ENCODE measurements at regions not wholly inside any gene's neighbourhood (a gene's known extent, or its start where the extent isn't known, plus 50 kb on each side); places are given as distances from the start of the nearest gene placed in this dataset.

DNA sequence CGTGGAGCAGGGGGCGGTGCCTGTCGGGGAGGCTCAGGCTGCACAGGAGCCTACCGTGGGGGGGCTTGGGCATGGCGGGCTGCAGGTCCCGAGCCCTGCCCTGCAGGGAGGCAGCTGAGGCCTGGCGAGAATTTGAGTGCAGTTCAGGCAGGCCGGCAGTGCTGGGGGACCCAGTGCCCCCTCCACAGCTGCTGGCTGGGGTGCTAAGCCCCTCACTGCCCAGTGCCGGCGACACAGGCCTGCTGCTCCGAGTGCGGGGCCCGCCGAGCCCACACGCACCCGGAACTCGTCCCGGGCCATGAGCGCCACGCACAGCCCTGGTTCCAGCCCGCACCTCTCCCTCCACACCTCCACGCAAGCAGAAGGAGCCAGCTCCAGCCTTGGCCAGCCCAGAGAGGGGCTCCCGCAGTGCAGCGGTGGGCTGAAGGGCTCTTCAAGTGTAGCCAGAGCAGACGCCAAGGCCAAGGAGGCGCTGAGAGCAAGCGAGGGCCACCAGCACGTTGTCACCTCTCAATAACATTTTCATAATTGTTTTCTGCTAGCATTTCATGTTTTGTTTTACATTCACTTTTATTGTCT lies 1378.9 kb upstream of the CELF4 start:
- no peak overlapping the region for H3K9ac ChIP-seq (ENCODE audit: low read depth in 1 of 2, low read length in 2 of 2)
- H3K9me3 ChIP-seq (ENCODE audit: control insufficient read depth in 2 of 2, low read length in 2 of 2): peaks cover 2% of the 10 kb centered on the region in 2 donors
- no peaks in the 10 kb centered on the region for H3K36me3 ChIP-seq (ENCODE audit: control insufficient read depth in 2 of 2, insufficient read depth in 2 of 2, low read length in 2 of 2)
- H3K27ac ChIP-seq (ENCODE audit: low read depth in 2 of 2, low read length in 2 of 2): no peak overlapping the region
- no peaks in the 10 kb centered on the region for H3K27me3 ChIP-seq (ENCODE audit: control insufficient read depth in 2 of 2, insufficient read depth in 2 of 2, low read length in 2 of 2)
- H3K4me1 ChIP-seq (ENCODE audit: control insufficient read depth in 2 of 2, insufficient read depth in 2 of 2, low read length in 2 of 2): no peaks in the 10 kb centered on the region
- H3K4me3 ChIP-seq (ENCODE audit: low read length in 2 of 2): no peak overlapping the region

GRCh38 chr18:38941711-38942561 lies 1376.3 kb upstream of the CELF4 start:
- peaks cover 2% of the 10 kb centered on the region in 2 donors for H3K9me3 ChIP-seq (ENCODE audit: control insufficient read depth in 2 of 2, low read length in 2 of 2)
- no peaks in the 10 kb centered on the region for H3K27me3 ChIP-seq (ENCODE audit: control insufficient read depth in 2 of 2, insufficient read depth in 2 of 2, low read length in 2 of 2)
- H3K36me3 ChIP-seq (ENCODE audit: control insufficient read depth in 2 of 2, insufficient read depth in 2 of 2, low read length in 2 of 2): no peaks in the 10 kb centered on the region
- H3K4me1 ChIP-seq (ENCODE audit: control insufficient read depth in 2 of 2, insufficient read depth in 2 of 2, low read length in 2 of 2): no peaks in the 10 kb centered on the region
- H3K27ac ChIP-seq (ENCODE audit: low read depth in 2 of 2, low read length in 2 of 2): no peak overlapping the region
- peak overlapping the region in 1 of 2 donors; percentile 62 for H3K4me3 ChIP-seq (ENCODE audit: low read length in 2 of 2)
- H3K9ac ChIP-seq (ENCODE audit: low read depth in 1 of 2, low read length in 2 of 2): no peak overlapping the region

GRCh38 chr18:38940863-38941531 lies 1375.4 kb upstream of the CELF4 start:
- Histone ChIP-seq H3K9ac (ENCODE audit: low read depth in 1 of 2, low read length in 2 of 2) (no peak overlapping the region), H3K9me3 (ENCODE audit: control insufficient read depth in 2 of 2, low read length in 2 of 2) (peaks cover 2% of the 10 kb centered on the region in 2 donors), H3K4me3 (ENCODE audit: low read length in 2 of 2) (peak overlapping the region in 1 of 2 donors; percentile 62), H3K27ac (ENCODE audit: low read depth in 2 of 2, low read length in 2 of 2) (no peak overlapping the region), H3K4me1 (ENCODE audit: control insufficient read depth in 2 of 2, insufficient read depth in 2 of 2, low read length in 2 of 2) (no peaks in the 10 kb centered on the region), H3K36me3 (ENCODE audit: control insufficient read depth in 2 of 2, insufficient read depth in 2 of 2, low read length in 2 of 2) (no peaks in the 10 kb centered on the region), H3K27me3 (ENCODE audit: control insufficient read depth in 2 of 2, insufficient read depth in 2 of 2, low read length in 2 of 2) (no peaks in the 10 kb centered on the region)

DNA sequence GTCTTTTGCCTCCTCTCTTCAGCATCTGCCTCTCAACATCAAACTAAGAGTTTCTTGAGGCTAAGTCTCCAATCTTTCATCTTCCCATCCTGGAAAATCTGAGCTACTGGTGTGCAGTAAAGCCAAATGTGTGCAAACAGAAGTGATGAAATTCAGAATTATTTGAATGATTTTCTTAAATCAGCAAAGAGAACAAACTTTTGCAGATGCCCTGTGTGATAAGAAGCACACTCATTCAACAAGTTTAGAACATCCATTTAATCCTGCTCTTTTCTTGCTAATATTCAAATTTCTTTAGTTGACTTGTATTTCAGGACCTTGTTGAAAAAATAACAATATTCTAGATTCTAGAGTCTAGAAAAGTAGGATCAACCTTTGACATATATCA lies 1374.9 kb upstream of the CELF4 start:
- Histone ChIP-seq H3K27me3 (ENCODE audit: control insufficient read depth in 2 of 2, insufficient read depth in 2 of 2, low read length in 2 of 2) (no peaks in the 10 kb centered on the region), H3K36me3 (ENCODE audit: control insufficient read depth in 2 of 2, insufficient read depth in 2 of 2, low read length in 2 of 2) (no peaks in the 10 kb centered on the region), H3K4me3 (ENCODE audit: low read length in 2 of 2) (no peak overlapping the region), H3K27ac (ENCODE audit: low read depth in 2 of 2, low read length in 2 of 2) (no peak overlapping the region), H3K9me3 (ENCODE audit: control insufficient read depth in 2 of 2, low read length in 2 of 2) (peaks cover 2% of the 10 kb centered on the region in 2 donors), H3K4me1 (ENCODE audit: control insufficient read depth in 2 of 2, insufficient read depth in 2 of 2, low read length in 2 of 2) (no peaks in the 10 kb centered on the region), H3K9ac (ENCODE audit: low read depth in 1 of 2, low read length in 2 of 2) (no peak overlapping the region)

- Histone ChIP-seq H3K9ac (ENCODE audit: low read depth in 1 of 2, low read length in 2 of 2) (no peak overlapping the region), H3K36me3 (ENCODE audit: control insufficient read depth in 2 of 2, insufficient read depth in 2 of 2, low read length in 2 of 2) (no peaks in the 10 kb centered on the region), H3K27ac (ENCODE audit: low read depth in 2 of 2, low read length in 2 of 2) (no peak overlapping the region), H3K9me3 (ENCODE audit: control insufficient read depth in 2 of 2, low read length in 2 of 2) (no peaks in the 10 kb centered on the region), H3K4me1 (ENCODE audit: control insufficient read depth in 2 of 2, insufficient read depth in 2 of 2, low read length in 2 of 2) (no peaks in the 10 kb centered on the region), H3K4me3 (ENCODE audit: low read length in 2 of 2) (no peak overlapping the region), H3K27me3 (ENCODE audit: control insufficient read depth in 2 of 2, insufficient read depth in 2 of 2, low read length in 2 of 2) (no peaks in the 10 kb centered on the region)
Observed at GRCh38 chr18:38933910-38934510, 1368.4 kb upstream of the CELF4 start.

DNA sequence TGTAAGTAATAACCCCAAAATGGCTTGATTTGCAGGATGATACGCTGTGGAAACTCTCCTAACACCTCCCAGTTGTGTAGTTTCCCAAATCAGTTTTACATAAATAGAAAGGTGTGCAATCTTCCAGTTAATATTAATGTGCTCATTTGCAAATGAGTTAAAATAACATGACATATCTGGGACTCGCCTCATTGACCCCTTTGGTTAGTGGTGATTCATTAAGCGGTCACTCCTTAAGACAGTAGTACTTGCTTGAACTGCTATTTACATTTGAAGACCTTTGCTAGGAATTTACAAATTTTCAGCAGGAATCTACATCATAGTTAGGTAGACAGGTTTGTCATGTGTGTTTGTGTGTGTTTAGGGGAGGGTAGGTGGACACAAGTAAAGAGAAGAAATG lies 1367.7 kb upstream of the CELF4 start:
- Histone ChIP-seq H3K27me3 (ENCODE audit: control insufficient read depth in 2 of 2, insufficient read depth in 2 of 2, low read length in 2 of 2) (no peaks in the 10 kb centered on the region), H3K9me3 (ENCODE audit: control insufficient read depth in 2 of 2, low read length in 2 of 2) (no peaks in the 10 kb centered on the region), H3K4me3 (ENCODE audit: low read length in 2 of 2) (no peak overlapping the region), H3K9ac (ENCODE audit: low read depth in 1 of 2, low read length in 2 of 2) (no peak overlapping the region), H3K36me3 (ENCODE audit: control insufficient read depth in 2 of 2, insufficient read depth in 2 of 2, low read length in 2 of 2) (no peaks in the 10 kb centered on the region), H3K4me1 (ENCODE audit: control insufficient read depth in 2 of 2, insufficient read depth in 2 of 2, low read length in 2 of 2) (no peaks in the 10 kb centered on the region), H3K27ac (ENCODE audit: low read depth in 2 of 2, low read length in 2 of 2) (no peak overlapping the region)

GRCh38 chr18:38932752-38933151 lies 1367.2 kb upstream of the CELF4 start:
- H3K9me3 ChIP-seq (ENCODE audit: control insufficient read depth in 2 of 2, low read length in 2 of 2): no peaks in the 10 kb centered on the region
- H3K9ac ChIP-seq (ENCODE audit: low read depth in 1 of 2, low read length in 2 of 2): no peak overlapping the region
- H3K4me3 ChIP-seq (ENCODE audit: low read length in 2 of 2): no peak overlapping the region
- H3K27ac ChIP-seq (ENCODE audit: low read depth in 2 of 2, low read length in 2 of 2): no peak overlapping the region
- H3K27me3 ChIP-seq (ENCODE audit: control insufficient read depth in 2 of 2, insufficient read depth in 2 of 2, low read length in 2 of 2): no peaks in the 10 kb centered on the region
- no peaks in the 10 kb centered on the region for H3K4me1 ChIP-seq (ENCODE audit: control insufficient read depth in 2 of 2, insufficient read depth in 2 of 2, low read length in 2 of 2)
- H3K36me3 ChIP-seq (ENCODE audit: control insufficient read depth in 2 of 2, insufficient read depth in 2 of 2, low read length in 2 of 2): no peaks in the 10 kb centered on the region

- no peaks in the 10 kb centered on the region for H3K4me1 ChIP-seq (ENCODE audit: control insufficient read depth in 2 of 2, insufficient read depth in 2 of 2, low read length in 2 of 2)
- no peaks in the 10 kb centered on the region for H3K27me3 ChIP-seq (ENCODE audit: control insufficient read depth in 2 of 2, insufficient read depth in 2 of 2, low read length in 2 of 2)
- no peak overlapping the region for H3K27ac ChIP-seq (ENCODE audit: low read depth in 2 of 2, low read length in 2 of 2)
Observed at GRCh38 chr18:38931754-38932050, 1366.1 kb upstream of the CELF4 start.

GRCh38 chr18:38930881-38931753 lies 1365.5 kb upstream of the CELF4 start:
- Histone ChIP-seq H3K27me3 (ENCODE audit: control insufficient read depth in 2 of 2, insufficient read depth in 2 of 2, low read length in 2 of 2) (no peaks in the 10 kb centered on the region), H3K27ac (ENCODE audit: low read depth in 2 of 2, low read length in 2 of 2) (no peak overlapping the region), H3K9ac (ENCODE audit: low read depth in 1 of 2, low read length in 2 of 2) (no peak overlapping the region), H3K9me3 (ENCODE audit: control insufficient read depth in 2 of 2, low read length in 2 of 2) (peaks cover 0 to 2% of the 10 kb centered on the region in 2 donors), H3K36me3 (ENCODE audit: control insufficient read depth in 2 of 2, insufficient read depth in 2 of 2, low read length in 2 of 2) (no peaks in the 10 kb centered on the region), H3K4me3 (ENCODE audit: low read length in 2 of 2) (no peak overlapping the region), H3K4me1 (ENCODE audit: control insufficient read depth in 2 of 2, insufficient read depth in 2 of 2, low read length in 2 of 2) (no peaks in the 10 kb centered on the region)

More at GRCh38 chr18:38931754-38932050, 1366.1 kb upstream of the CELF4 start:
- H3K9me3 ChIP-seq (ENCODE audit: control insufficient read depth in 2 of 2, low read length in 2 of 2): peaks cover 0 to 2% of the 10 kb centered on the region in 2 donors
- H3K4me3 ChIP-seq (ENCODE audit: low read length in 2 of 2): no peak overlapping the region
- no peaks in the 10 kb centered on the region for H3K36me3 ChIP-seq (ENCODE audit: control insufficient read depth in 2 of 2, insufficient read depth in 2 of 2, low read length in 2 of 2)
- no peak overlapping the region for H3K9ac ChIP-seq (ENCODE audit: low read depth in 1 of 2, low read length in 2 of 2)
